Activated CD4-positive, alpha-beta T cell treated with anti-CD3 and anti-CD28 coated beads, Interleukin-2, amount 50 U/mL, for 16 hours (primary cell): ENCODE measurements at regions not wholly inside any gene's neighbourhood (a gene's known extent, or its start where the extent isn't known, plus 50 kb on each side); places are given as distances from the start of the nearest gene placed in this dataset.

Source experiments
- DNase-seq: peaks from one replicate; pipeline ENCODE4 v3.0.0-alpha.2; 2020

GRCh38 chr2:146241023-146241422, 1603.8 kb upstream of the ACVR2A start:
- no peak for DNase-seq

GRCh38 chr2:146240391-146240790, 1604.4 kb upstream of the ACVR2A start:
- DNase-seq: no peak

- no peak for DNase-seq
These were observed 1605.3 kb upstream of the ACVR2A start for GRCh38 chr2:146239392-146240135.

- DNase-seq: no peak
These were observed 1606.4 kb upstream of the ACVR2A start for GRCh38 chr2:146238254-146238966.

GRCh38 chr2:146235158-146235557, 1609.7 kb upstream of the ACVR2A start:
- no peak for DNase-seq

GRCh38 chr2:146229508-146230155, 1615.2 kb upstream of the ACVR2A start:
- DNase-seq: no peak

GRCh38 chr2:146228466-146229058, 1616.3 kb upstream of the ACVR2A start:
- DNase-seq: no peak

- no peak for DNase-seq
These were observed 1616.8 kb upstream of the ACVR2A start for GRCh38 chr2:146228020-146228393.

GRCh38 chr2:146227152-146228019, 1617.4 kb upstream of the ACVR2A start:
- no peak for DNase-seq

- no peak for DNase-seq
These were observed 1618.8 kb upstream of the ACVR2A start for GRCh38 chr2:146226077-146226476.

GRCh38 chr2:146221826-146222225, 1623.0 kb upstream of the ACVR2A start:
- no peak for DNase-seq

GRCh38 chr2:146220957-146221356, 1623.9 kb upstream of the ACVR2A start:
- no peak for DNase-seq

GRCh38 chr2:146214394-146214929, 1630.4 kb upstream of the ACVR2A start:
- no peak for DNase-seq

GRCh38 chr2:146213674-146214073, 1631.2 kb upstream of the ACVR2A start:
- DNase-seq: no peak

- no peak for DNase-seq
These were observed 1632.2 kb upstream of the ACVR2A start for GRCh38 chr2:146212602-146213001.

GRCh38 chr2:146209842-146210275, 1635.0 kb upstream of the ACVR2A start:
- DNase-seq: no peak

- no peak for DNase-seq
These were observed 1636.9 kb upstream of the ACVR2A start for GRCh38 chr2:146207901-146208300.

- DNase-seq: no peak
These were observed 1637.4 kb upstream of the ACVR2A start for GRCh38 chr2:146207417-146207816.

- DNase-seq: no peak
These were observed 1641.7 kb upstream of the ACVR2A start for GRCh38 chr2:146203064-146203624.

- DNase-seq: no peak
These were observed 1651.2 kb upstream of the ACVR2A start for GRCh38 chr2:146193619-146194018.

GRCh38 chr2:146189541-146189940, 1655.3 kb upstream of the ACVR2A start:
- DNase-seq: no peak

GRCh38 chr2:146173934-146174333, 1654.0 kb upstream of the ZEB2 start:
- DNase-seq: no peak
